Erythroblast (primary cell): ENCODE measurements at regions not wholly inside any gene's neighbourhood (a gene's known extent, or its start where the extent isn't known, plus 50 kb on each side); places are given as distances from the start of the nearest gene placed in this dataset.

Experiments used
- GATA1 ChIP-seq: IDR thresholded peaks from 2 replicates; pipeline ENCODE4 v1.6.1; 2011; ENCODE audit warnings: low read depth, mild to moderate bottlenecking, control low read depth, low read length, moderate library complexity
- POLR2A ChIP-seq: IDR thresholded peaks from 2 replicates; pipeline ENCODE4 v1.6.1; 2011; ENCODE audit warnings: mild to moderate bottlenecking, low read length

DNA sequence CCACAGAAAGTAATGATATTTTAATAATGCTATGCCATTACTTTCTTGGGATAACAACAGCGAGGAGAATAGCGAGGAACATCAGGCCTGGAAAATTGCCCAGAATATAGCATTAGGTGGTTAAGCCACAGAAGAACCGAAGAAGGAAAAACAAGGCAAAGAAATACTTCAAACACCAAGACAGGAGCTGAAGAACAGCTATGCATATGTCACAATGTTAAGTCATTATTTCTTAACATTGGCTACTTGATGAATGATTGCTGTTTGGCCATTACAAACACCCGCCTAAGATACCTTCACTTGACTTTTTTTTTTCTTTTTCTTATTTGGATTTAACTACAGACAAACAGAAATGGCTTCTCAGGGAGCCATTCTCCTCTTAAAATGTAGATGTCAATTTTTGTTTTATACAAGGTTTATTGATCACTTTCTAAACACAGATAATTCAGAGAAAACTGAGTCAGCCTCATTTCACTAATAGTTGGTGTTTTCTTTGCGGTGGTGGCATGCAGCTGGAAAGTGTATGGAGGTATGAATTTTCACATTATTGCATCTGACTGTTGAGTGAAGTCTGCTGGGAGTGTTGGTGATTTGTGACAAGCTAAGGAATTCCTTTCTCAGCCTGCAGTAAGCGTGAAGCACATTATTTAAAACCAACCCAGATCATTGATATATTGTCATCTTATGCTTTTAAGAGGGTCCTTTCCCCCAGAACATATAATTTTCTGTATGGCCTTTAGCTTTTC, 705.7 kb upstream of the NR2F2 start:
- TF ChIP-seq POLR2A, result no peak
- no peak for TF ChIP-seq GATA1
